HL-60 (cell line): ENCODE measurements at regions not wholly inside any gene's neighbourhood (a gene's known extent, or its start where the extent isn't known, plus 50 kb on each side); places are given as distances from the start of the nearest gene placed in this dataset.

Experiments used
- DNase-seq, 2 experiments: peaks; one replicate each; pipeline ENCODE4 v3.0.0-alpha.2; 2010 to 2020; ENCODE audit warnings: low read depth in 1 of 2, low spot score in 1 of 2
- H3K27ac ChIP-seq: fragments of 250-450 bp; sonication (Bioruptor Pico); replicated peaks from 2 replicates; pipeline ENCODE4 v1.5.1; 2020; ENCODE audit warnings: mild to moderate bottlenecking, moderate library complexity
- H3K27me3 ChIP-seq: fragments of 250-450 bp; sonication (Bioruptor Pico); 2 replicates; pipeline ENCODE4 v1.5.1; 2021; ENCODE audit warnings: mild to moderate bottlenecking, moderate library complexity; ENCODE audit not compliant: insufficient read depth, poor library complexity, severe bottlenecking
- H3K4me3 ChIP-seq: replicated peaks from 2 replicates; pipeline ENCODE4 v1.5.1; 2011; ENCODE audit warnings: mild to moderate bottlenecking, control low read depth, low read length; ENCODE audit not compliant: insufficient read depth
- GABPA ChIP-seq: IDR thresholded peaks from 2 replicates; pipeline ENCODE4 v1.6.1; 2012; ENCODE audit warnings: low read depth
- POLR2AphosphoS5 ChIP-seq: IDR thresholded peaks from 2 replicates; pipeline ENCODE4 v1.6.1; 2012; ENCODE audit warnings: low read depth
- REST ChIP-seq: IDR thresholded peaks from 2 replicates; pipeline ENCODE4 v1.6.1; 2012; ENCODE audit warnings: low read depth; ENCODE audit not compliant: insufficient replicate concordance
- SPI1 ChIP-seq: IDR thresholded peaks from 2 replicates; pipeline ENCODE4 v1.6.1; 2012; ENCODE audit warnings: low read depth, mild to moderate bottlenecking, borderline replicate concordance
- TF ChIP-seq, protein P1 (sequence below): IDR thresholded peaks from one replicate; pipeline ENCODE4 v1.5.1; 2011; ENCODE audit warnings: low read length, control low read depth, inconsistent platforms; ENCODE audit not compliant: insufficient read depth

DNA sequence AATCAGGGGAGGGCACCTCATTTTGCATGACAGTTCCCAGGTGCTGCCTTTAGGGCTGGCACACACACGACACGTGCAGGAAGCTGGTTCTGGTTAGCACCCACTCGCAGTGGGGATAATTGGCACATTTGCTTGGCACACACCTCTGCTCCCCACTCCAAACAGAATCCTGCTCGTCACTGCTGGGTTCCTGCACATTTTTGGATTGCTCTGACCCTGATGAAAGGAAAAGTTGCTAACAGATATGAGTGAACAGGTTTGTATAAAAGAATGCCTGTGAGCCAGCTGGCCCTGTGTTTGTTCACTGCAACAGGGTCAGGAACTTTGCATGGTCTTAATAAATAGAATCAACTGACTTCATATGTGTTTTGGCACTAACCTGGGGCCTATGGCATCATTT is 1500.4 kb downstream of the EFNB2 start:
- Histone ChIP-seq H3K4me3 (no peak overlapping the region), H3K27ac (no peak overlapping the region), H3K27me3 (no peaks in the 10 kb centered on the region)
- no peak for TF ChIP-seq SPI1
- DNase-seq, result no peak

DNA sequence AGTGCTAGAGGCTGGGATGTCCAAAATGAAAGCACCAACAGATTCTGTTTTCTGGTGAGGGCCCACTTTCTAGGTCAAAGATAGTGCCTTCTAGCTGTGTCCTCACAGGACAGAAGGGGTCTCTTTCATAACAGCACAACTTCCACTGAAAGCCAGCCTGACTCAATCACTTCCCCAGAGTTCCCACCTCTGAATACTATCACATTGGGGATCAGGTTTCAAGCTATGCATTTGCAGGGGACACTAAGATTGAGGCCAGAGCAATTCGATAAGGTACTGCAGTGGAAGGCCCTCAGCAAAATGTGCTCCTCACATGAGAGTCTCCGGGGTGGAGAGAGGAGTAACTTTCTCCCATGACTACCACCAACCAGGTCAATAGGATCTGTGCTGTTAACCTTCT is 1501.5 kb downstream of the EFNB2 start:
- H3K4me3 ChIP-seq, result no peak overlapping the region
- H3K27ac ChIP-seq, result no peak overlapping the region
- H3K27me3 ChIP-seq, result no peaks in the 10 kb centered on the region
- TF ChIP-seq SPI1, result no peak
- no peak for TF ChIP-seq POLR2AphosphoS5
- no peak for TF ChIP-seq REST
- no peak for DNase-seq

DNA sequence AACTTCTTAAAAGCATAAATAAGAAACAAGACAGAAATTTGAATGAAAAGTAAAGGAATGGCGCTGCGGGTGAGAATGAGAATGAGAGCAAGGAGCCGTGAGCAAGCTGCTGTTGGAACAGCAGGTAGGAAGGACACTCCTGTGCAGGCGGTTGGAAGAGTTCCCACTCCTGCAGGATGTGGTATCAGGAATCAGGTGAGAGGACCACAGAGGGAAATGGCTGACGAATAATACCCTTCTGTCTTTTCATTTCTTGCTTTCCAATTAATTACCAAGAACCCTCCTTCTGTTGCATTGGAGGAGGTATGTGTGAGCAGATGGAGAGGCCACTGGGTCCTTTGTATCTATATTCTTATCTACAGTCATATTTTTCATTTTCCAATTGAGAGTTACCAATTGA is 1504.2 kb downstream of the EFNB2 start:
- TF ChIP-seq, protein P1, sequence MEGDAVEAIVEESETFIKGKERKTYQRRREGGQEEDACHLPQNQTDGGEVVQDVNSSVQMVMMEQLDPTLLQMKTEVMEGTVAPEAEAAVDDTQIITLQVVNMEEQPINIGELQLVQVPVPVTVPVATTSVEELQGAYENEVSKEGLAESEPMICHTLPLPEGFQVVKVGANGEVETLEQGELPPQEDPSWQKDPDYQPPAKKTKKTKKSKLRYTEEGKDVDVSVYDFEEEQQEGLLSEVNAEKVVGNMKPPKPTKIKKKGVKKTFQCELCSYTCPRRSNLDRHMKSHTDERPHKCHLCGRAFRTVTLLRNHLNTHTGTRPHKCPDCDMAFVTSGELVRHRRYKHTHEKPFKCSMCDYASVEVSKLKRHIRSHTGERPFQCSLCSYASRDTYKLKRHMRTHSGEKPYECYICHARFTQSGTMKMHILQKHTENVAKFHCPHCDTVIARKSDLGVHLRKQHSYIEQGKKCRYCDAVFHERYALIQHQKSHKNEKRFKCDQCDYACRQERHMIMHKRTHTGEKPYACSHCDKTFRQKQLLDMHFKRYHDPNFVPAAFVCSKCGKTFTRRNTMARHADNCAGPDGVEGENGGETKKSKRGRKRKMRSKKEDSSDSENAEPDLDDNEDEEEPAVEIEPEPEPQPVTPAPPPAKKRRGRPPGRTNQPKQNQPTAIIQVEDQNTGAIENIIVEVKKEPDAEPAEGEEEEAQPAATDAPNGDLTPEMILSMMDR, result no peak
- TF ChIP-seq GABPA (no peak), REST (no peak), SPI1 (no peak), POLR2AphosphoS5 (no peak)
- no peak for DNase-seq
- Histone ChIP-seq H3K4me3 (no peak overlapping the region), H3K27ac (no peak overlapping the region), H3K27me3 (no peaks in the 10 kb centered on the region)

DNA sequence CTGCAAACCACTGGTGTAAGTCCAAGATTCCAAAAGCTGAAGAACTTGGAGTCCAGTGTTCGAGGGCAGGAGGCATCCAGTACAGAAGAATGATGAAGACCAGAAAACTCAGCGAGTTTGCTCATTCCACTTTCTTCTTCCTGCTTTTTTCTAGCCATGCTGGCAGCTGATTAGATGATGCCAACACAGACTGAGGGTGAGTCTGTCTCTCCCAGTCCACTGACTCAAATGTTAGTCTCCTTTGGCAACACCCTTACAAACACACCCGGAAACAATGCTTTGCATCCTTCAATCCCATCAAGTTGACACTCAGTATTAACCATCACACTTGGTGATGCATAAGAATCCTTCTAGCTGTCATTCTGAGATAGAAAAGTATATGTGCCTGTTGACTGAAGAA is 1504.6 kb downstream of the EFNB2 start:
- DNase-seq, result no peak
- Histone ChIP-seq H3K4me3 (no peak overlapping the region), H3K27me3 (no peaks in the 10 kb centered on the region), H3K27ac (no peak overlapping the region)
- TF ChIP-seq GABPA, result no peak
- no peak for TF ChIP-seq POLR2AphosphoS5
- TF ChIP-seq, protein P1, result no peak
- no peak for TF ChIP-seq REST
- no peak for TF ChIP-seq SPI1
